ENCODE measurements at regions not wholly inside any gene's neighbourhood (a gene's known extent, or its start where the extent isn't known, plus 50 kb on each side); places are given as distances from the start of the nearest gene placed in this dataset.
"Not testable (repeated sequence)": the region's sequence is repeated elsewhere in the genome, so short reads cannot be mapped to it uniquely, and the experiment has no call there.

DNA sequence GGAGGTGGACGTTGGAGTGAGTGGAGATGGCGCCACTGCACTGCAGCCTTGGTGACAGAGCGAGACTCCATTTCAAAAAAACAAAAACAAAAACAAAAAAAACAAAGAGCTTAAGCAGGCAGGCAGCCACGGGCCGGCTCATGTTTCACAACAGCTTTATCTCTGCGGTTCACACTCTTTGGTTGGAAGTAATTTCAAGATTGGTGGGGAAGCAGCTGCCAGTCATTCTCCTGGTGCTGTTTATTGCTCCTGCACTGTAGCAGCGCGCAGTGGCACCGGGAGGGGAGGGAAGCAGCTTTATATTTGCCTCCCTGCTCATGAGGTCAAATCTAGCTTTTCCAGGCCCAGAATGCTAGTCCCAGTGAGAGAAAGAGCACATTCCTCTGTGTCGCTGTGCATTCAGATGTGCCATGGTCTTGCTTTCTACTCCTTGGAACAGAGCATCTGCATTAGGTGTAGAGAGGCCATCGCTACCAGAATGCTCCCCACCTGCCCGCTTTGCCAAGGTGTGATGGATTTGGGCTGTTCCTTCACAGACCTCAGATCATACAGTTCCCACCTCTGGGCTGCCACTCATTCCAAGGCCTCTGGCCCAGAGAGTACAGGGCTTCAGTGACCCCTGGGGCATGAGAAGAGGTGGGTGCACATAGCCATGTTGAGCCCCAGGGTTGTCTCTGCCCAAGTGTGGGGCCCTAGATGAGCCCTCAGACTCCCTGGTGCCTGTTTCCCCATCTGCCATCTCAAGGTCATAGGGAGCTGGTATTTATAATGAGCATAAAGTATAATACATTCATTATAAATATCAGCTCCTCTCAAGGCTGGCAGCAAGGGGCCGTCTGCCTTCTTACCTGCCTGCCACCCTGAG, 270.4 kb downstream of the MED10 start:
- Mint-ChIP-seq H3K27ac (no peak overlapping the region), H3K27me3 (no peaks in the 10 kb centered on the region), H3K4me3 (no peak overlapping the region), H3K4me1 (no peaks in the 10 kb centered on the region), H3K9me3 (no peaks in the 10 kb centered on the region), H3K36me3 (no peaks in the 10 kb centered on the region)

- no peak overlapping the region for H3K4me3 Mint-ChIP-seq
- H3K9me3 Mint-ChIP-seq: no peaks in the 10 kb centered on the region
- H3K27me3 Mint-ChIP-seq: no peaks in the 10 kb centered on the region
These were observed 271.6 kb downstream of the MED10 start for GRCh38 chr5:6106756-6107155.

DNA sequence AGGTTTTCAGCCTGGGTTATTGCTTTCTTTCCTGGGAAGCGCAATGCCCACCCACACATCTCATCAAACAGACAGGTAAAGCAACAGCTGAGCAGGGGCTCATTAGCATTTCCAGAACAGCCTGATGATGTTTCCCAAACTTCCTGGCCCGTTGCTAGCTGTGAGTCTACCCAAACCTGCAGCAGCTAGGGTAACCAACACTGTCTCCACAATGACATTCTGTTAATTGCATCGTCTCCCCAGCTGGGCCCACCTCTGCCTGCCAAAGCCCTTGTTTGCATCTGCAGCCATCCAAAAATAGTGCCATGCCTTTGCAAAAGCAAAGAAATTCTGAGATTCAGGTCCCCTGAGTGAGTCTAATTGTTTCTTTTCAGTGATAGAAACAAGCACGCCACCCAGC, 273.0 kb downstream of the MED10 start:
- Mint-ChIP-seq H3K4me3 (no peak overlapping the region), H3K36me3 (no peaks in the 10 kb centered on the region), H3K9me3 (no peaks in the 10 kb centered on the region), H3K4me1 (no peaks in the 10 kb centered on the region), H3K27ac (no peak overlapping the region), H3K27me3 (no peaks in the 10 kb centered on the region)

More at GRCh38 chr5:6106756-6107155, 271.6 kb downstream of the MED10 start:
- Mint-ChIP-seq H3K27ac (no peak overlapping the region), H3K4me1 (no peaks in the 10 kb centered on the region), H3K36me3 (no peaks in the 10 kb centered on the region)

DNA sequence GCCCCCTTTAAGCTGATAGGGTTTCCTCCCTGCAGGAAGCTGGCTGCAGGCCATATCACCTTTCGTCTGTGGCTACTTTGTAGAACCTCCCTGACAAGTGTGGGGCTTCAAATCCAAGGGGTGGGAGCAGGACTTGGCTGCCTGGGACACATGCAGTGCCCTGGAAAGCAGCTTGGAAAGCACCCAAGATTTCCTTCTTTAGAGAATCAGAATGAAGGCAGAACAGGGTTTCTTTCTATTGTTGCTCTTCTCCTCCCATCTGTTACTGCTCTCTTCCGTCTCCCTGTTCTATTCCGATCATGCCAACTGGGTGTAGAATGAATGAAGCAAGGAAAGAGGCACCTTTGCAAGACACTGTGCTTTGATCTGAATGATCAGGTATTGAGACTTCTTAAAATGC, 282.2 kb downstream of the MED10 start:
- Mint-ChIP-seq H3K4me3 (no peak overlapping the region), H3K4me1 (no peaks in the 10 kb centered on the region), H3K9me3 (no peaks in the 10 kb centered on the region), H3K36me3 (no peaks in the 10 kb centered on the region), H3K27me3 (no peaks in the 10 kb centered on the region), H3K27ac (no peak overlapping the region)

- not testable (repeated sequence) for H3K9me3 Mint-ChIP-seq, H3K4me3 Mint-ChIP-seq, H3K36me3 Mint-ChIP-seq, H3K4me1 Mint-ChIP-seq, H3K27me3 Mint-ChIP-seq, H3K27ac Mint-ChIP-seq
These were observed 284.2 kb downstream of the MED10 start for GRCh38 chr5:6094180-6094579.

- Mint-ChIP-seq H3K4me3 (no peak overlapping the region), H3K27ac (no peak overlapping the region), H3K9me3 (no peaks in the 10 kb centered on the region), H3K4me1 (no peaks in the 10 kb centered on the region), H3K27me3 (no peaks in the 10 kb centered on the region), H3K36me3 (no peaks in the 10 kb centered on the region)
These were observed 287.5 kb downstream of the MED10 start for GRCh38 chr5:6090838-6091237.

- Mint-ChIP-seq H3K9me3 (no peaks in the 10 kb centered on the region), H3K4me1 (no peaks in the 10 kb centered on the region), H3K27me3 (no peaks in the 10 kb centered on the region), H3K4me3 (no peak overlapping the region), H3K36me3 (no peaks in the 10 kb centered on the region), H3K27ac (no peak overlapping the region)
These were observed 288.2 kb downstream of the MED10 start for GRCh38 chr5:6090079-6090654.

GRCh38 chr5:6088706-6089105, 289.6 kb downstream of the MED10 start:
- Mint-ChIP-seq H3K27ac (no peak overlapping the region), H3K4me1 (no peaks in the 10 kb centered on the region), H3K9me3 (no peaks in the 10 kb centered on the region), H3K36me3 (no peaks in the 10 kb centered on the region), H3K27me3 (peaks cover 2% of the 10 kb centered on the region), H3K4me3 (no peak overlapping the region)

- H3K27me3 Mint-ChIP-seq: peaks cover 2% of the 10 kb centered on the region
- H3K9me3 Mint-ChIP-seq: no peaks in the 10 kb centered on the region
- H3K36me3 Mint-ChIP-seq: no peaks in the 10 kb centered on the region
- H3K4me1 Mint-ChIP-seq: no peaks in the 10 kb centered on the region
- H3K27ac Mint-ChIP-seq: no peak overlapping the region
- no peak overlapping the region for H3K4me3 Mint-ChIP-seq
These were observed 290.8 kb downstream of the MED10 start for GRCh38 chr5:6087576-6087975.

DNA sequence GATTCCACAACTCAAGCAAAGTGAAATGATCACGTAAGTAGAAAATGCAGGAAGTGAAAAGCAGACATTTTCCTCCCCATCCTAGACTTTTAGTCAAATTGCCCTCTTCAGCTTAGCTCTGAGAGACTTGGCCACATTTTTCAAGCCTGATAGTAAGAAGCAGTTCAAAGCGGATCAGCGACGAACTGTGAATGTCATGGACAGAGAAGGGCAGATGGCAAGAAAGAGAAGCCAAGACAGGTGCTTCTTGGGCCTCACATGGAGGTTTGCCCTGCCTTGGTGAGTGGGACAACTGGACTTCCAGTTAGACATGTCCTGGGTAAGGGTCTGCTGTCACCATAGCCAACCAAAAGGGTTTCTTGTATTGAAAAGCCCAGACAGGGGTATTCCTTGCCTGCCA, 291.5 kb downstream of the MED10 start:
- Mint-ChIP-seq H3K27me3 (peaks cover 2% of the 10 kb centered on the region), H3K36me3 (no peaks in the 10 kb centered on the region), H3K4me1 (no peaks in the 10 kb centered on the region), H3K9me3 (no peaks in the 10 kb centered on the region), H3K4me3 (no peak overlapping the region), H3K27ac (no peak overlapping the region)

DNA sequence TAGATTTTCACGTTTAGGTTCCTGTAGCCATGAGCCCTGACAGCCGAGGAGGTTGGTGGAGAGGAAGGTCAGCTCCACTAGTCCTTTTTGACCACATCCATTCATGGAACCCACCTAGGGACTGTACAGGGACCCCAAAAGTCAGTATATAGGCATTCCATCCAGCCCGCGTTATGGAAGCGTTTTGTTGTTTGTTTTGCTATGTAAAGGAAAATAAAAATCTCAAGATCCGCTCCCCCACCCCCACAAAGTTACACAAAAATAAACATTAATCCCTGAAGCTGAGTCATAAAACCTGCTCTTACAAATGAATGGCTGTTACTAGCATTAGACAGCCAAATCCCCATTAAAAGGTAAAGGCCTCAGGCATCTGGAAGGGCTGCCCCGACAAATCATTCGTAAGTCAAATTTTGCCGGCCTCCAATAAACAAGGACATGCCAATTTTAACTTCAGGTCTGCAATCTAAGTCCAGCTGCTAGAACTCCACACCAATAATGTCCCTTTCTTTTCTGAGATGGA, 292.9 kb downstream of the MED10 start:
- H3K4me3 Mint-ChIP-seq: no peak overlapping the region
- no peaks in the 10 kb centered on the region for H3K4me1 Mint-ChIP-seq
- H3K27ac Mint-ChIP-seq: no peak overlapping the region
- no peaks in the 10 kb centered on the region for H3K9me3 Mint-ChIP-seq
- no peaks in the 10 kb centered on the region for H3K36me3 Mint-ChIP-seq
- peaks cover 2% of the 10 kb centered on the region for H3K27me3 Mint-ChIP-seq

- no peak overlapping the region for H3K27ac Mint-ChIP-seq
- peaks cover 2% of the 10 kb centered on the region for H3K27me3 Mint-ChIP-seq
- no peak overlapping the region for H3K4me3 Mint-ChIP-seq
- H3K36me3 Mint-ChIP-seq: no peaks in the 10 kb centered on the region
- H3K4me1 Mint-ChIP-seq: no peaks in the 10 kb centered on the region
- no peaks in the 10 kb centered on the region for H3K9me3 Mint-ChIP-seq
These were observed 293.5 kb downstream of the MED10 start for GRCh38 chr5:6084836-6085235.

- Mint-ChIP-seq H3K36me3 (no peaks in the 10 kb centered on the region), H3K4me1 (no peaks in the 10 kb centered on the region), H3K9me3 (no peaks in the 10 kb centered on the region), H3K27me3 (peaks cover 2% of the 10 kb centered on the region), H3K4me3 (no peak overlapping the region), H3K27ac (no peak overlapping the region)
These were observed 294.0 kb downstream of the MED10 start for GRCh38 chr5:6084376-6084775.

- H3K27me3 Mint-ChIP-seq: peaks cover 2% of the 10 kb centered on the region
- no peaks in the 10 kb centered on the region for H3K4me1 Mint-ChIP-seq
- no peaks in the 10 kb centered on the region for H3K9me3 Mint-ChIP-seq
- H3K4me3 Mint-ChIP-seq: no peak overlapping the region
- no peaks in the 10 kb centered on the region for H3K36me3 Mint-ChIP-seq
- H3K27ac Mint-ChIP-seq: no peak overlapping the region
These were observed 294.9 kb downstream of the MED10 start for GRCh38 chr5:6083311-6083978.

DNA sequence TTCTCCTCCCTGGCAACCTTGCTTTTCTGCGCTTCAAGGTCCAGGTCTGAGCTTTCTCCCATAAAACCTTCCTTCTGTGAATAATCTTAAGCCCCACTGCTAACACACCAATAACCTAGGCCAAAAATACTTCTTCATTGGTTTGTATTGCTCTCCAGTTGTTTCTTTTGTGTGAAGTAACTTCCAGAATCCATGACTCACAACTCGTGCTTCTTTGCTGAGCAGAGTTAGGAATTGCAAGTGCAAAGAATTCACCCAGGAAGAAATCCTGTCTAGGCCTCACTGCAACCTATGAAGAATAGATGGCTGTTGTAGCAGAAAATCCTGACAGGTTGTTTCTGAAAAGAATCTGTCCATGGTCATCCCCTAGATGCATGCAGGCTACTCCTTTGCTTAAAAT, 295.7 kb downstream of the MED10 start:
- H3K27me3 Mint-ChIP-seq: peaks cover 2% of the 10 kb centered on the region
- H3K27ac Mint-ChIP-seq: no peak overlapping the region
- H3K4me3 Mint-ChIP-seq: no peak overlapping the region
- H3K36me3 Mint-ChIP-seq: no peaks in the 10 kb centered on the region
- no peaks in the 10 kb centered on the region for H3K4me1 Mint-ChIP-seq
- H3K9me3 Mint-ChIP-seq: no peaks in the 10 kb centered on the region

DNA sequence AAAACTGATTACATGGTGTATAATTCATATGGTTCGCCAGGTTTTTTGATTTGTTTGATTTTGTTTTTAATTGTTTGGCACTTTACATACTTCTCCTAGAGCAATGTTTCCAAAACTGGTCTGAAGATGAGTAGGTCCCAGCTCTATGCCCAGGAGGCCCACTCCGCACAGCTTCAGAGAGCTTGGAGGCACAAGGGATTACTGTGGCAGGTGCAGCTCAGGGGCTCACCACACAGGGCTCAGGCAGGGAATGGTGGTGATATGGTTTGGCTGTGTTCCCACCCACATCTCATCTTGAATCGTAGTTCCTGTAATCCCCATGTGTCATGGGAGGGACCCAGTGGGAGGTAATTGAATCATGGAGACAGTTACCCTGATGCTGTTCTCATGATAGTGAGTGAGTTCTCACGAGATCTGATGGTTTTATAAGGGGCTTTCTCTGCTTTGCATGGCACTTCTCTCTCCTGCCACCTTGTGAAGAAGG, 296.6 kb downstream of the MED10 start:
- Mint-ChIP-seq H3K27ac (no peak overlapping the region), H3K27me3 (peaks cover 2% of the 10 kb centered on the region), H3K36me3 (no peaks in the 10 kb centered on the region), H3K4me3 (no peak overlapping the region), H3K4me1 (no peaks in the 10 kb centered on the region), H3K9me3 (no peaks in the 10 kb centered on the region)
